Lower lobe of right lung (tissue), 2 donors: ENCODE measurements at regions not wholly inside any gene's neighbourhood (a gene's known extent, or its start where the extent isn't known, plus 50 kb on each side); places are given as distances from the start of the nearest gene placed in this dataset.
"Not testable (repeated sequence)": the region's sequence is repeated elsewhere in the genome, so short reads cannot be mapped to it uniquely, and the experiment has no call there.

ENCODE experiments used
- ATAC-seq, 2 donors: fragments of 200-7000 bp; cut with Tn5 transposase; one replicate each; pipeline ENCODE4 v1.9.1; 2020 to 2022; ENCODE audit warnings: mild to moderate bottlenecking in 2 of 2, moderate library complexity in 2 of 2
- DNase-seq: peaks from one replicate; pipeline ENCODE4 v3.0.0-alpha.2; 2020
- H3K27ac ChIP-seq: fragments of 200-600 bp; one replicate; pipeline ENCODE4 v1.8.0; 2022
- H3K27me3 ChIP-seq: fragments of 200-600 bp; one replicate; pipeline ENCODE4 v1.8.0; 2022; ENCODE audit warnings: low read depth
- H3K36me3 ChIP-seq: fragments of 200-600 bp; one replicate; pipeline ENCODE4 v1.8.0; 2022; ENCODE audit warnings: mild to moderate bottlenecking
- H3K4me1 ChIP-seq: fragments of 200-600 bp; one replicate; pipeline ENCODE4 v1.8.0; 2022
- H3K4me3 ChIP-seq: fragments of 200-600 bp; one replicate; pipeline ENCODE4 v1.8.0; 2022; ENCODE audit warnings: mild to moderate bottlenecking
- H3K9me3 ChIP-seq: fragments of 200-600 bp; one replicate; pipeline ENCODE4 v1.8.0; 2022
- CTCF ChIP-seq: fragments of 200-600 bp; IDR thresholded peaks from one replicate; pipeline ENCODE4 v1.8.0; 2022; ENCODE audit warnings: antibody characterized with exemption, mild to moderate bottlenecking
- intact Hi-C: fragments of 100-400 bp; cut with DNase I; formaldehyde crosslinking; loops from one replicate; pipeline ENCODE4 v1.11.0; 2022
- donor health status: DM: no; HTN: yes; CAD: no; lungs with severe emphysema.

GRCh38 chr18:9048236-9048635, 54.3 kb upstream of the NDUFV2 start:
- Histone ChIP-seq H3K27ac (no peak overlapping the region), H3K4me1 (no peaks in the 10 kb centered on the region), H3K36me3 (no peaks in the 10 kb centered on the region), H3K27me3 (no peaks in the 10 kb centered on the region), H3K4me3 (no peak overlapping the region), H3K9me3 (peaks cover 5% of the 10 kb centered on the region)
- DNase-seq (no peak), ATAC-seq (no peak)
- intact Hi-C loops: no loop called here
- TF ChIP-seq CTCF: no peak

- Histone ChIP-seq H3K9me3 (peaks cover 5% of the 10 kb centered on the region), H3K36me3 (no peaks in the 10 kb centered on the region), H3K4me1 (no peaks in the 10 kb centered on the region), H3K27me3 (no peaks in the 10 kb centered on the region), H3K27ac (no peak overlapping the region), H3K4me3 (no peak overlapping the region)
- ATAC-seq (no peak), DNase-seq (no peak)
- intact Hi-C loops: no loop called here
- TF ChIP-seq CTCF: no peak
Observed at GRCh38 chr18:9048808-9049494, 53.5 kb upstream of the NDUFV2 start.

- Histone ChIP-seq H3K4me3 (no peak overlapping the region), H3K4me1 (no peaks in the 10 kb centered on the region), H3K36me3 (no peaks in the 10 kb centered on the region), H3K9me3 (peaks cover 5% of the 10 kb centered on the region), H3K27ac (no peak overlapping the region), H3K27me3 (no peaks in the 10 kb centered on the region)
- DNase-seq (no peak), ATAC-seq (no peak)
- no peak for TF ChIP-seq CTCF
- intact Hi-C loops: no loop called here
Observed at GRCh38 chr18:9049495-9049809, 53.0 kb upstream of the NDUFV2 start.

- H3K36me3 ChIP-seq, H3K27ac ChIP-seq, intact Hi-C loops, ATAC-seq, H3K9me3 ChIP-seq, H3K4me3 ChIP-seq, DNase-seq, H3K27me3 ChIP-seq, H3K4me1 ChIP-seq: not testable (repeated sequence)
Observed at GRCh38 chr18:9050628-9051284, 51.7 kb upstream of the NDUFV2 start.
